Osteocyte (in vitro differentiated cells): ENCODE measurements at regions not wholly inside any gene's neighbourhood (a gene's known extent, or its start where the extent isn't known, plus 50 kb on each side); places are given as distances from the start of the nearest gene placed in this dataset.

Experiments
- DNase-seq: peaks from one replicate; pipeline ENCODE4 v3.0.0; 2021; ENCODE audit warnings: mixed read lengths; ENCODE audit not compliant: unreplicated experiment; ENCODE audit errors: extremely low spot score
- H3K27ac Mint-ChIP-seq: one replicate; pipeline ENCODE4 v1.8.0; 2021; ENCODE audit warnings: mild to moderate bottlenecking, mixed read lengths; ENCODE audit not compliant: unreplicated experiment
- H3K27me3 Mint-ChIP-seq: one replicate; pipeline ENCODE4 v1.8.0; 2021; ENCODE audit warnings: mixed read lengths; ENCODE audit not compliant: unreplicated experiment
- H3K36me3 Mint-ChIP-seq: one replicate; pipeline ENCODE4 v1.8.0; 2021; ENCODE audit warnings: mixed read lengths; ENCODE audit not compliant: unreplicated experiment
- H3K4me1 Mint-ChIP-seq: one replicate; pipeline ENCODE4 v1.8.0; 2021; ENCODE audit warnings: mixed read lengths; ENCODE audit not compliant: unreplicated experiment
- H3K4me3 Mint-ChIP-seq: one replicate; pipeline ENCODE4 v1.8.0; 2021; ENCODE audit warnings: mild to moderate bottlenecking, moderate library complexity, mixed read lengths; ENCODE audit not compliant: unreplicated experiment
- H3K9me3 Mint-ChIP-seq: one replicate; pipeline ENCODE4 v1.8.0; 2021; ENCODE audit warnings: mixed read lengths; ENCODE audit not compliant: unreplicated experiment
- TF ChIP-seq, protein P1 (sequence below): fragments of 200-600 bp; sonication (generic); IDR thresholded peaks from 2 replicates; pipeline ENCODE4 v1.5.0; 2021; ENCODE audit warnings: antibody characterized with exemption, mild to moderate bottlenecking, moderate library complexity

DNA sequence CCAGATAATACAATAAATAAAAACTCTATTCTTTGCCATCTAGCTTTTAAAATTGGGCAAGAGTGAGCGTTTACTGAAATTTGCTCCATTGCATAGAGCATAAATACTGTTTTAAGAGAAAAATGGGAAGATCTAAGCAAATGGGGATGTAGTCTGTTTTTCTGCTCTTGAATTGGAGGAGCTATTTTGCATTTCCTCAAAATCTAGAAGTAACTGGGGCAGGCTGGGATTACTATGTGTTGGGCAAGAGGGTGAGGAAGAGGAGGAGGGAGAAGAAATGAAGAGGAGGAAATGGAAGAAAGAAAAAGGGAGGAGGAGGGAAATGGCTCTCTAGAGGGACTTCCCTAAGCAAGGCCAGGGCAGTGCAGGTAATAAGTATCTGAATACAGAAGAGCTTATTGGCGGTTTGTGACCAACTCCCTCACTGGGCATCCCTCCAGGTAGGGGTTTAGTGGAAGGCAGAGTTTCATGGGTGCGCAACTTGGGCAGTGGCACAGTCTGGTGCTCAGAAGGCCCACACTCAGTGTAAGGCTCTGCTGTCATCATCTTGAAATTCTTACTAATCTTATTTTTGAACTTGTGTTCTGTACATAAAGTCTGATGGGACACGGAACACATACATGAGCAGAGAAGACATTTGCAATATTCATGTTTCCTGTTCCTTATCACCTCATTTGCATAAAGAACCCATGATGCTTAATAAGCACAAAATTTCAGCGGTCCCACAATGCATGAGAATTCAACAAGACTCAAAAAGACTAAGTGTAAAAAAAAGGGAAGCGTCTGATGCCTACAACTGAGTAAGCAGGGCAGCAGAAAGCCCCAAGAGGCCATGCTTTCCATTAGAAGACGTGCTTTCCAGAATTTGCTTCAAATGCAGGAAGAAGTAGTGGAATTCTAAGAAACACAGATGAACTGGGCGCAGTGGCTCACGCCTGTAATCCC is 116.9 kb downstream of the EVX1 start:
- DNase-seq = no peak
- H3K36me3 Mint-ChIP-seq = no peaks in the 10 kb centered on the region
- no peak overlapping the region for H3K27ac Mint-ChIP-seq
- TF ChIP-seq, protein P1, sequence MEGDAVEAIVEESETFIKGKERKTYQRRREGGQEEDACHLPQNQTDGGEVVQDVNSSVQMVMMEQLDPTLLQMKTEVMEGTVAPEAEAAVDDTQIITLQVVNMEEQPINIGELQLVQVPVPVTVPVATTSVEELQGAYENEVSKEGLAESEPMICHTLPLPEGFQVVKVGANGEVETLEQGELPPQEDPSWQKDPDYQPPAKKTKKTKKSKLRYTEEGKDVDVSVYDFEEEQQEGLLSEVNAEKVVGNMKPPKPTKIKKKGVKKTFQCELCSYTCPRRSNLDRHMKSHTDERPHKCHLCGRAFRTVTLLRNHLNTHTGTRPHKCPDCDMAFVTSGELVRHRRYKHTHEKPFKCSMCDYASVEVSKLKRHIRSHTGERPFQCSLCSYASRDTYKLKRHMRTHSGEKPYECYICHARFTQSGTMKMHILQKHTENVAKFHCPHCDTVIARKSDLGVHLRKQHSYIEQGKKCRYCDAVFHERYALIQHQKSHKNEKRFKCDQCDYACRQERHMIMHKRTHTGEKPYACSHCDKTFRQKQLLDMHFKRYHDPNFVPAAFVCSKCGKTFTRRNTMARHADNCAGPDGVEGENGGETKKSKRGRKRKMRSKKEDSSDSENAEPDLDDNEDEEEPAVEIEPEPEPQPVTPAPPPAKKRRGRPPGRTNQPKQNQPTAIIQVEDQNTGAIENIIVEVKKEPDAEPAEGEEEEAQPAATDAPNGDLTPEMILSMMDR = no peak
- H3K9me3 Mint-ChIP-seq = no peaks in the 10 kb centered on the region
- no peaks in the 10 kb centered on the region for H3K4me1 Mint-ChIP-seq
- H3K4me3 Mint-ChIP-seq = no peak overlapping the region
- peaks cover 30% of the 10 kb centered on the region for H3K27me3 Mint-ChIP-seq

DNA sequence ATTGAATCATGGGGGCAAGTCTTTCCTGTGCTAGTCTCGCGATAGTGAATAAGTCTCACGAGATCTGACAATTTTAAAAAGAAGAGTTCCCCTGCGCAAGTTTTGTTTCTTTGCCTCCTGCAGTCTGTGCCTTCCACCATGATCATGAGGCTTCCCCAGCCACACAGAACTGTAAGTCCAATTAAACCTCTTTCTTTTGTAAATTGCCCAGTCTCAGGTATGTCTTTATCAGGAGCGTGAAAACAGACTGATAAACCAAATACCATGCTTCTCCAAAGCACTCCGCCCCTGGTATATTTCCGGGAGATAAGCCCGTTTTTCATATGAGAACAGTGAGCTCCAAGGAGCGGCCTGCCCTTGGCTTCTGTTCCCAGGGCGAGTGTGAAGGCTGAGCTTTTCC is 118.9 kb downstream of the EVX1 start:
- no peak for DNase-seq
- TF ChIP-seq, protein P1 = no peak
- H3K4me3 Mint-ChIP-seq = no peak overlapping the region
- no peaks in the 10 kb centered on the region for H3K4me1 Mint-ChIP-seq
- H3K9me3 Mint-ChIP-seq = no peaks in the 10 kb centered on the region
- no peak overlapping the region for H3K27ac Mint-ChIP-seq
- no peaks in the 10 kb centered on the region for H3K36me3 Mint-ChIP-seq
- peaks cover 37% of the 10 kb centered on the region for H3K27me3 Mint-ChIP-seq

DNA sequence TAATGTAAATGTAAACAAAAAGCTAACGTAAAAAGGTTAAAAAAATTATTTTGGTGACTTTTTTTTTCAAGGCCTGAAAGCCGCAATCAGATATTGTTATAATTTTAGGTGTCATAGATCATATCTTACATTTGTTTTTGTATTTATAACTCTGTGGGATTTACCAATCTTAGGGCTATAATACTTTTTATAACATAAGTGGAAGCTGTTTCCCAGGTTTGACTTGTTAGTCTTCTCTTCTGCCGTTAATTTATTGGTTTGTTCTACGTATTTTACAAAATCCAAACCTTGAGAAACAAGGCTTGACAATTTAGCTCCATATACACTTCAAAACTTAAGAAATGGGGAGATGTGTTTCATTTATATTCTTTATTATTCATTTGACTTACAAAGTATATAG is 119.4 kb downstream of the EVX1 start:
- no peaks in the 10 kb centered on the region for H3K9me3 Mint-ChIP-seq
- DNase-seq = no peak
- H3K27ac Mint-ChIP-seq = no peak overlapping the region
- H3K27me3 Mint-ChIP-seq = peaks cover 36% of the 10 kb centered on the region
- TF ChIP-seq, protein P1 = no peak
- H3K4me3 Mint-ChIP-seq = no peak overlapping the region
- H3K36me3 Mint-ChIP-seq = no peaks in the 10 kb centered on the region
- no peaks in the 10 kb centered on the region for H3K4me1 Mint-ChIP-seq

DNA sequence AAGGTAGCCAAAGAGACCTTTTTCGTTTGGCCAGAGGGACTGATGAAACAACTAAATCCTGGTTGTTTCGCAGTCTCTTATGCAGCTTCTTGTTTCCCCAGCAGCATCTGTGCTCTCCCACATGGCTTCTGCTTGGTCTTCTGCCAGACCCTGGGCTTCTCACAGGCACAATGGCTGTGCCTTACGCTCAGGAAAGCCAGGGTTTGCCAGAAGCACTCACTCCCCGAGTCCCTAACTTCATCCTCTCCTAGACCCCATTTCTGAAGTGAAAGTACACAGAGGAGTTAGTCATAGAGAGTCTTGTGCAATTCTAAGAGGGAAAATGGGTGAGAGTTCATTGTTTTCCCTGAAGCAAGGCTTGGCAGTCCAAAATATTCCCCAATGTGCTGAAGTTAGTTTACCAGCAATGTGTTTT is 121.7 kb downstream of the EVX1 start:
- TF ChIP-seq, protein P1 = no peak
- H3K4me1 Mint-ChIP-seq = no peaks in the 10 kb centered on the region
- H3K36me3 Mint-ChIP-seq = no peaks in the 10 kb centered on the region
- H3K27ac Mint-ChIP-seq = no peak overlapping the region
- no peak overlapping the region for H3K4me3 Mint-ChIP-seq
- DNase-seq = no peak
- no peaks in the 10 kb centered on the region for H3K9me3 Mint-ChIP-seq
- peaks cover 19% of the 10 kb centered on the region for H3K27me3 Mint-ChIP-seq

DNA sequence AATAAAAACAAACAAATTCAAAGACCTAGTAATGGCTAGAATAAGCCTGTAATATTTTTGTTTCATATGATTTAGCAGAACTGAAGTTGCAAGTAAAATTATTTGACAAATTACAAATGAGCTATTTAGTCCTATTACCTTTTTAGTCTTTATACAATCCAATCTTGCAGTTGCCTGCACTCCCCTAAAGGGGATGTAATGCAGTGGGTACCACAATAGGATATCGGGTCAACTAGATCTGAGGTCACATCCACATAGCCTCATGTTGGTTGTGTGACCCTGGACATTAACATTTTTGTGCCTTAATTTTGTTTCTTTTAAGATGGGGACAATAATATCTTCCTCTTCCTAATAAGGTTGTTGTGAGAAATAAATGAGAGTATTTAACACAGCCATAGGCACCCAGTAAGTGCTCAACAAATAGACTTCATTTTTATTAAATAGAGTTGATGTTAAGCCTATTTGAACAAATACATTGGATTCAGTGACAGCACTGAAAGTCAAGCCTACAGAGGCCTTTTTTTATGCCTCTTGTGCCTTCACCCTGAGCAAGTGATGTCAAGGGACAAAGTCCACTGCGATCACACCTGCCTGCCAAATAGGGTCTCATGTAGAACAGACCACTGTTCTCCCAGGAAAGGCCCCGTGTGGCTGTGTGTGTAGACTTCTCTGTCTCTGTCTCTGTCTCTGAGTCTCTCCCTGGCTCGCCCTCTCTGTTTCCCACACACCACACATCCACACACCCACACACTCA is 124.8 kb downstream of the EVX1 start:
- H3K27ac Mint-ChIP-seq = no peak overlapping the region
- DNase-seq = no peak
- no peaks in the 10 kb centered on the region for H3K4me1 Mint-ChIP-seq
- H3K9me3 Mint-ChIP-seq = no peaks in the 10 kb centered on the region
- H3K4me3 Mint-ChIP-seq = no peak overlapping the region
- H3K36me3 Mint-ChIP-seq = no peaks in the 10 kb centered on the region
- peaks cover 17% of the 10 kb centered on the region for H3K27me3 Mint-ChIP-seq
- TF ChIP-seq, protein P1 = no peak
